Astrocyte (in vitro differentiated cells and primary cell): ENCODE measurements at regions not wholly inside any gene's neighbourhood (a gene's known extent, or its start where the extent isn't known, plus 50 kb on each side); places are given as distances from the start of the nearest gene placed in this dataset.

ENCODE experiments used
- DNase-seq: peaks from one replicate; pipeline ENCODE4 v3.0.0-alpha.2; 2010; ENCODE audit warnings: low read depth
- FAIRE-seq: peaks from 2 replicates; lab custom pipeline; 2011; peaks lifted over from hg19 to GRCh38; lab: Jason Lieb, UNC
- H2AFZ ChIP-seq: 2 replicates; pipeline ENCODE4 v1.6.0; 2012; ENCODE audit warnings: low read depth, low read length, inconsistent platforms
- H3K27ac ChIP-seq: 2 replicates; pipeline ENCODE4 v1.5.1; 2011; ENCODE audit warnings: low read depth, low read length, inconsistent platforms
- H3K27me3 ChIP-seq: 2 replicates; pipeline ENCODE4 v1.6.0; 2011; ENCODE audit warnings: low read length, inconsistent platforms; ENCODE audit not compliant: insufficient read depth
- H3K36me3 ChIP-seq: 2 replicates; pipeline ENCODE4 v1.5.1; 2011; ENCODE audit warnings: low read length, inconsistent platforms; ENCODE audit not compliant: insufficient read depth
- H3K4me1 ChIP-seq: 2 replicates; pipeline ENCODE4 v1.5.1; 2011; ENCODE audit warnings: low read length, inconsistent platforms; ENCODE audit not compliant: insufficient read depth
- H3K4me2 ChIP-seq: 2 replicates; pipeline ENCODE4 v1.6.0; 2012; ENCODE audit warnings: low read length, inconsistent platforms
- H3K4me3 ChIP-seq: 2 replicates; pipeline ENCODE4 v1.5.1; 2011; ENCODE audit warnings: low read depth, mild to moderate bottlenecking, low read length, inconsistent platforms; ENCODE audit not compliant: insufficient read depth
- H3K79me2 ChIP-seq: 2 replicates; pipeline ENCODE4 v1.6.0; 2012; ENCODE audit warnings: mild to moderate bottlenecking, low read length, inconsistent platforms; ENCODE audit not compliant: insufficient read depth
- H3K9ac ChIP-seq: 2 replicates; pipeline ENCODE4 v1.6.0; 2012; ENCODE audit warnings: mild to moderate bottlenecking, low read length, inconsistent platforms
- H3K9me3 ChIP-seq: 2 replicates; pipeline ENCODE4 v1.5.1; 2012; ENCODE audit warnings: low read depth, mild to moderate bottlenecking, low read length, inconsistent platforms; ENCODE audit not compliant: insufficient read depth
- H4K20me1 ChIP-seq: 2 replicates; pipeline ENCODE4 v1.6.0; 2012; ENCODE audit warnings: low read length, inconsistent platforms; ENCODE audit not compliant: insufficient read depth
- H3K27ac Mint-ChIP-seq: one replicate; pipeline ENCODE4 v1.8.0; 2021; ENCODE audit warnings: mild to moderate bottlenecking, mixed read lengths; ENCODE audit not compliant: unreplicated experiment
- H3K27me3 Mint-ChIP-seq: one replicate; pipeline ENCODE4 v1.8.0; 2021; ENCODE audit warnings: low read depth, mixed read lengths; ENCODE audit not compliant: unreplicated experiment
- H3K36me3 Mint-ChIP-seq: one replicate; pipeline ENCODE4 v1.8.0; 2021; ENCODE audit warnings: low read depth, mixed read lengths; ENCODE audit not compliant: unreplicated experiment
- H3K4me1 Mint-ChIP-seq: one replicate; pipeline ENCODE4 v1.8.0; 2021; ENCODE audit warnings: low read depth, mixed read lengths; ENCODE audit not compliant: unreplicated experiment
- H3K4me3 Mint-ChIP-seq: one replicate; pipeline ENCODE4 v1.8.0; 2021; ENCODE audit warnings: mild to moderate bottlenecking, moderate library complexity, mixed read lengths; ENCODE audit not compliant: unreplicated experiment
- H3K9me3 Mint-ChIP-seq: one replicate; pipeline ENCODE4 v1.8.0; 2021; ENCODE audit warnings: mild to moderate bottlenecking, mixed read lengths; ENCODE audit not compliant: unreplicated experiment
- EZH2 ChIP-seq: IDR thresholded peaks from 2 replicates; pipeline ENCODE4 v1.6.1; 2012; ENCODE audit warnings: mild to moderate bottlenecking, low read length, inconsistent platforms; ENCODE audit not compliant: insufficient read depth
- TF ChIP-seq, protein P1 (sequence below): IDR thresholded peaks from 2 replicates; pipeline ENCODE4 v1.5.1; 2011; ENCODE audit warnings: low read depth, mild to moderate bottlenecking, inconsistent platforms, low read length, moderate library complexity; ENCODE audit not compliant: insufficient read depth

GRCh38 chr5:143472576-143472975 is 69.1 kb upstream of the NR3C1 start:
- DNase-seq (no peak), FAIRE-seq (no peak)
- no peak overlapping the region for H3K27ac Mint-ChIP-seq

DNA sequence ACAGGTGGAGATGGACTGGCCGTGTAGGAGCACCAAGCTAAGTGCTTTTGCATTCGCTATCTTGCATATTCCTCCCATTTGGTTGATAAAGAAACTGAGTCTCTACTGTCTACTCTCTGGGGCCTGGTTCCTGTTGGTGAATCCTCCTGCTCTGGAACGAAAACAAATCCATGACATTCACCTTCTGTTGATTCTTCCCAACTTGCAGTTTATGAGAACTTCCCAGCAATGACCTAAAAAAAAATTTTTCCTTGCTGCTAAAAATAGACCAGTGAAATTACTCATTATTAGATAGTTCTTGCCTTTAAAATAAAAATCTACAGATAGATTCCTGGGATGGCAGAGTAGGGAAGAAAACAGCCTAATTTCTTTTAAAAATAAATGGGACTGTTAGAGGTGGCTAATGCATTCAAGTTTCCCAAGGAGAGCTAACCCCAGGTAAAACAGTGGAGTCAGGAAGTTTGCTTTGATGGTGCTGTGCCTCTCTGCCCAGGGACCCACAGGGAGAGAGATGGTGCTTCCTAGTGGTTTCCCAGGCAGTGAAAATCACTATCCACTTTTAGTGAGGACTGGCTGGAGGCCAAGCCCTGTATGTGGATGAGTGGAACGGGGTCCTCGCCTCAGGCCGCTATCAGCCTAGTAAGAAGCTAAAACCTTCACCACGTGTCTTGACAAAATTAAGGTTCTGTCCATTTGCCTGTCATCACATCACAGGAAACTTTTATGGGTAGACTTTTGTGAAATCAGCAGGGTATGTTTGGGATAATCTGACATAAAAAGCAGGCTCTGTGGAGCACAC is 68.4 kb upstream of the NR3C1 start:
- Histone ChIP-seq H4K20me1 (no peaks in the 10 kb centered on the region), H3K27ac (no peak overlapping the region), H3K27me3 (no peaks in the 10 kb centered on the region), H3K4me3 (no peak overlapping the region), H3K4me2 (peak overlapping the region; percentile 26), H3K9ac (no peak overlapping the region), H3K4me1 (peaks cover 9% of the 10 kb centered on the region), H3K36me3 (no peaks in the 10 kb centered on the region), H2AFZ (peak overlapping the region; percentile 5), H3K9me3 (no peaks in the 10 kb centered on the region), H3K79me2 (no peaks in the 10 kb centered on the region)
- FAIRE-seq = no peak
- H3K9me3 Mint-ChIP-seq = no peaks in the 10 kb centered on the region
- no peak for TF ChIP-seq EZH2
- TF ChIP-seq, protein P1, sequence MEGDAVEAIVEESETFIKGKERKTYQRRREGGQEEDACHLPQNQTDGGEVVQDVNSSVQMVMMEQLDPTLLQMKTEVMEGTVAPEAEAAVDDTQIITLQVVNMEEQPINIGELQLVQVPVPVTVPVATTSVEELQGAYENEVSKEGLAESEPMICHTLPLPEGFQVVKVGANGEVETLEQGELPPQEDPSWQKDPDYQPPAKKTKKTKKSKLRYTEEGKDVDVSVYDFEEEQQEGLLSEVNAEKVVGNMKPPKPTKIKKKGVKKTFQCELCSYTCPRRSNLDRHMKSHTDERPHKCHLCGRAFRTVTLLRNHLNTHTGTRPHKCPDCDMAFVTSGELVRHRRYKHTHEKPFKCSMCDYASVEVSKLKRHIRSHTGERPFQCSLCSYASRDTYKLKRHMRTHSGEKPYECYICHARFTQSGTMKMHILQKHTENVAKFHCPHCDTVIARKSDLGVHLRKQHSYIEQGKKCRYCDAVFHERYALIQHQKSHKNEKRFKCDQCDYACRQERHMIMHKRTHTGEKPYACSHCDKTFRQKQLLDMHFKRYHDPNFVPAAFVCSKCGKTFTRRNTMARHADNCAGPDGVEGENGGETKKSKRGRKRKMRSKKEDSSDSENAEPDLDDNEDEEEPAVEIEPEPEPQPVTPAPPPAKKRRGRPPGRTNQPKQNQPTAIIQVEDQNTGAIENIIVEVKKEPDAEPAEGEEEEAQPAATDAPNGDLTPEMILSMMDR = no peak
- DNase-seq = peak; percentile 29
- H3K4me1 Mint-ChIP-seq = peaks cover 6% of the 10 kb centered on the region
- H3K27me3 Mint-ChIP-seq = no peaks in the 10 kb centered on the region
- no peak overlapping the region for H3K4me3 Mint-ChIP-seq
- no peak overlapping the region for H3K27ac Mint-ChIP-seq
- no peaks in the 10 kb centered on the region for H3K36me3 Mint-ChIP-seq

More at GRCh38 chr5:143472576-143472975, 69.1 kb upstream of the NR3C1 start:
- Histone ChIP-seq H3K9ac (no peak overlapping the region), H3K9me3 (no peaks in the 10 kb centered on the region), H3K4me2 (no peak overlapping the region), H3K4me1 (peaks cover 9% of the 10 kb centered on the region), H4K20me1 (no peaks in the 10 kb centered on the region), H3K4me3 (no peak overlapping the region), H3K27ac (no peak overlapping the region), H2AFZ (no peak overlapping the region), H3K36me3 (no peaks in the 10 kb centered on the region), H3K79me2 (no peaks in the 10 kb centered on the region), H3K27me3 (no peaks in the 10 kb centered on the region)
- no peak overlapping the region for H3K4me3 Mint-ChIP-seq
- no peak for TF ChIP-seq EZH2
- TF ChIP-seq, protein P1 = no peak
- no peaks in the 10 kb centered on the region for H3K9me3 Mint-ChIP-seq
- H3K27me3 Mint-ChIP-seq = no peaks in the 10 kb centered on the region
- no peaks in the 10 kb centered on the region for H3K36me3 Mint-ChIP-seq
- peaks cover 6% of the 10 kb centered on the region for H3K4me1 Mint-ChIP-seq

DNA sequence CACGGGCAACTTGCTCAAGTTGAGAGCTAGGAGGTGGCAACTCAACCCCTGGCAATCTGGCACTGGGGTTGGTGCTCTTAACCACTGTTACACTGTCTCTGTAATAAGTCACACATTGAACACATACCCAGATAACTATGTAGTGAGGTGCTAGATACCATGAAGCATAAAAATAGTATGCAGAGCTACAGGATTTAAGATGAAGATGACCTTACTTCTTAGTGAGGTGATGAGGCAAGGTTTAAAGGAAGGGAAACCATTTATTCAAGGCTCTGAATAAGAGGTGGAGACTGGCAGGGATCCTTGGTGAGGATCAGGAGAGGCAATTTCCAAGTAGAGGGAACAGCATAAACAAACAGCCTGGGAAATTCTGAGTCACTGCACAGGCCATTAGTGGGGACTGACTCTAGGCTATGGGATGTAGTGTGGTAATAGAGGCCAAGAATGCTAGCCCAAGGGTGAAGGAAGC is 67.6 kb upstream of the NR3C1 start:
- Mint-ChIP-seq H3K27me3 (no peaks in the 10 kb centered on the region), H3K4me1 (peaks cover 6% of the 10 kb centered on the region), H3K36me3 (no peaks in the 10 kb centered on the region), H3K9me3 (no peaks in the 10 kb centered on the region), H3K4me3 (no peak overlapping the region), H3K27ac (no peak overlapping the region)
- Histone ChIP-seq H3K9me3 (no peaks in the 10 kb centered on the region), H3K4me1 (peaks cover 9% of the 10 kb centered on the region), H3K4me2 (peak overlapping the region; percentile 26), H3K9ac (no peak overlapping the region), H3K36me3 (no peaks in the 10 kb centered on the region), H2AFZ (no peak overlapping the region), H3K27me3 (no peaks in the 10 kb centered on the region), H3K4me3 (no peak overlapping the region), H3K27ac (peak overlapping the region; percentile 23), H4K20me1 (no peaks in the 10 kb centered on the region), H3K79me2 (no peaks in the 10 kb centered on the region)
- TF ChIP-seq EZH2 = no peak
- TF ChIP-seq, protein P1 = no peak
- FAIRE-seq (peak; percentile 82), DNase-seq (peak; percentile 67)
